Naive thymus-derived CD4-positive, alpha-beta T cell (primary cell): ENCODE measurements at regions not wholly inside any gene's neighbourhood (a gene's known extent, or its start where the extent isn't known, plus 50 kb on each side); places are given as distances from the start of the nearest gene placed in this dataset.

ENCODE experiments used
- ATAC-seq: fragments of 150-1000 bp; cut with Tn5 transposase; 2 replicates; pipeline ENCODE4 v1.10.0; 2021; ENCODE audit warnings: mild to moderate bottlenecking, moderate library complexity
- CTCF ChIA-PET: fragments of 350-600 bp; sonication (Branson Sonifier 250); formaldehyde crosslinking; loops from one replicate; lab custom pipeline; 2021; ENCODE audit warnings: antibody characterized with exemption; lab: Charles Lee
- POLR2A ChIA-PET: fragments of 350-600 bp; sonication (Branson Sonifier 250); formaldehyde crosslinking; loops from one replicate; lab custom pipeline; 2021; ENCODE audit warnings: antibody characterized with exemption, inconsistent platforms; lab: Charles Lee
- DNase-seq, 9 donors: peaks; one replicate each; pipeline versions ENCODE4 v3.0.0 to v3.0.0-alpha.2; 2020 to 2022; ENCODE audit warnings: mixed read lengths in 1 of 9
- H3K27ac ChIP-seq: one replicate; pipeline ENCODE4 v1.7.0; 2013; ENCODE audit warnings: mild to moderate bottlenecking, low read depth, low read length, moderate library complexity
- H3K27me3 ChIP-seq, 2 donors: one replicate each; pipeline ENCODE4 v1.7.0; 2013; ENCODE audit warnings: low read length in 2 of 2, mild to moderate bottlenecking in 2 of 2, moderate library complexity in 2 of 2; ENCODE audit not compliant: control insufficient read depth in 2 of 2, insufficient read depth in 2 of 2
- H3K36me3 ChIP-seq, 3 experiments: 1 replicate in 2 of 3; 2 replicates in 1 of 3; pipeline ENCODE4 v1.7.0; 2013; ENCODE audit warnings: low read length in 3 of 3, mild to moderate bottlenecking in 3 of 3, moderate library complexity in 1 of 3; ENCODE audit not compliant: insufficient read depth in 3 of 3, control insufficient read depth in 2 of 3
- H3K4me1 ChIP-seq, 2 donors: one replicate each; pipeline ENCODE4 v1.7.0; 2013; ENCODE audit warnings: low read length in 2 of 2, mild to moderate bottlenecking in 2 of 2, moderate library complexity in 1 of 2; ENCODE audit not compliant: control insufficient read depth in 2 of 2, insufficient read depth in 2 of 2
- H3K4me3 ChIP-seq: 2 replicates; pipeline ENCODE4 v1.7.0; 2013; ENCODE audit warnings: mild to moderate bottlenecking, low read length
- H3K9me3 ChIP-seq, 3 experiments: 1 replicate in 2 of 3; 2 replicates in 1 of 3; pipeline ENCODE4 v1.7.0; 2013; ENCODE audit warnings: low read length in 3 of 3; ENCODE audit not compliant: control insufficient read depth in 2 of 3
- H3K27ac Mint-ChIP-seq, 9 donors: one replicate each; pipeline ENCODE4 v1.8.0; 2020 to 2022; ENCODE audit warnings: mixed read lengths in 9 of 9, mild to moderate bottlenecking in 8 of 9, moderate library complexity in 5 of 9, inconsistent platforms in 2 of 9
- H3K27me3 Mint-ChIP-seq, 5 donors: one replicate each; pipeline ENCODE4 v1.8.0; 2021 to 2022; ENCODE audit warnings: mixed read lengths in 5 of 5, mild to moderate bottlenecking in 1 of 5
- H3K36me3 Mint-ChIP-seq, 5 donors: one replicate each; pipeline ENCODE4 v1.8.0; 2020 to 2022; ENCODE audit warnings: mixed read lengths in 5 of 5, mild to moderate bottlenecking in 3 of 5, inconsistent platforms in 1 of 5
- H3K4me1 Mint-ChIP-seq, 7 donors: one replicate each; pipeline ENCODE4 v1.8.0; 2020 to 2022; ENCODE audit warnings: mixed read lengths in 7 of 7, mild to moderate bottlenecking in 3 of 7, inconsistent platforms in 1 of 7
- H3K4me3 Mint-ChIP-seq, 10 donors: one replicate each; pipeline ENCODE4 v1.8.0; 2020 to 2022; ENCODE audit warnings: mild to moderate bottlenecking in 10 of 10, mixed read lengths in 10 of 10, moderate library complexity in 6 of 10, inconsistent platforms in 2 of 10
- H3K9me3 Mint-ChIP-seq, 11 donors: one replicate each; pipeline ENCODE4 v1.8.0; 2020 to 2022; ENCODE audit warnings: mixed read lengths in 11 of 11, mild to moderate bottlenecking in 4 of 11, inconsistent platforms in 1 of 11, moderate library complexity in 1 of 11
- intact Hi-C, 2 donors: fragments of 100-400 bp; cut with micrococcal nuclease; formaldehyde crosslinking; loops; one replicate each; pipeline ENCODE4 v1.15.1; 2023

- ChIA-PET POLR2A (no interaction called here), CTCF (no interaction called here)
- Histone ChIP-seq H3K27ac (no peak overlapping the region), H3K4me1 (no peaks in the 10 kb centered on the region), H3K4me3 (no peak overlapping the region), H3K27me3 (no peaks in the 10 kb centered on the region), H3K9me3 (peaks cover 0 to 7% (median 0%) of the 10 kb centered on the region in 3 experiments), H3K36me3 (no peaks in the 10 kb centered on the region)
- H3K4me3 Mint-ChIP-seq: no peak overlapping the region
- no peak overlapping the region for H3K27ac Mint-ChIP-seq
- peaks cover 0 to 50% (median 37%) of the 10 kb centered on the region in 5 donors for H3K27me3 Mint-ChIP-seq
- intact Hi-C loops: no loop called here
- ATAC-seq: no peak
- peaks cover 0 to 5% (median 0%) of the 10 kb centered on the region in 5 donors for H3K36me3 Mint-ChIP-seq
- H3K9me3 Mint-ChIP-seq: peaks cover 0 to 26% (median 5%) of the 10 kb centered on the region in 11 donors
- H3K4me1 Mint-ChIP-seq: no peaks in the 10 kb centered on the region
- DNase-seq: no peak
Measured at GRCh38 chr16:77662246-77662645, 60.1 kb upstream of the NUDT7 start.

DNA sequence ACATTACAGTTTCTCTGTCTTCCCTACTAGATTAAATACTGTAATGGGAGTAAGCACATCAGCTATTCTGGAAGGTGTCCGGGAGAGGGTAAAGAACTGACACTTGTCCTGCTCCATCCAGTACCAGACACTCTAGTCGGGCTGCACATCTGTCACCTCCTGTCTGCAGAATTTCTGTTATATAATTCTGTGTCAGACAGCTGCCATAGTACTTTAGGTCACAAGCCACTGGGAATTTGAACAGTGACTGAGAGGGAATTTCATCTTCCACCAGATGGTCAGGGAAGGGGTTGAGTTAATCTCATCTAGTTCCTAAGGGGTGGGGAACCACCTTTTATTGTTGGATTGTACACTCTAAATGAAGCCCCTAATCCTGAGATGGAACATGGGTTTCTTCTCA is 58.6 kb upstream of the NUDT7 start:
- ATAC-seq (no peak), DNase-seq (no peak)
- H3K36me3 Mint-ChIP-seq: peaks cover 0 to 5% (median 0%) of the 10 kb centered on the region in 5 donors
- Histone ChIP-seq H3K9me3 (peaks cover 0 to 7% (median 0%) of the 10 kb centered on the region in 3 experiments), H3K4me1 (no peaks in the 10 kb centered on the region), H3K4me3 (no peak overlapping the region), H3K27me3 (no peaks in the 10 kb centered on the region), H3K27ac (no peak overlapping the region), H3K36me3 (no peaks in the 10 kb centered on the region)
- H3K27me3 Mint-ChIP-seq: peaks cover 0 to 47% (median 37%) of the 10 kb centered on the region in 5 donors
- intact Hi-C loops: no loop called here
- ChIA-PET POLR2A (no interaction called here), CTCF (no interaction called here)
- H3K27ac Mint-ChIP-seq: no peak overlapping the region
- H3K4me1 Mint-ChIP-seq: no peaks in the 10 kb centered on the region
- H3K4me3 Mint-ChIP-seq: no peak overlapping the region
- H3K9me3 Mint-ChIP-seq: peaks cover 0 to 26% (median 5%) of the 10 kb centered on the region in 11 donors

- no peak for ATAC-seq
- H3K4me3 Mint-ChIP-seq: no peak overlapping the region
- CTCF ChIA-PET: no interaction called here
Measured at GRCh38 chr16:77666771-77667170, 55.5 kb upstream of the NUDT7 start.

DNA sequence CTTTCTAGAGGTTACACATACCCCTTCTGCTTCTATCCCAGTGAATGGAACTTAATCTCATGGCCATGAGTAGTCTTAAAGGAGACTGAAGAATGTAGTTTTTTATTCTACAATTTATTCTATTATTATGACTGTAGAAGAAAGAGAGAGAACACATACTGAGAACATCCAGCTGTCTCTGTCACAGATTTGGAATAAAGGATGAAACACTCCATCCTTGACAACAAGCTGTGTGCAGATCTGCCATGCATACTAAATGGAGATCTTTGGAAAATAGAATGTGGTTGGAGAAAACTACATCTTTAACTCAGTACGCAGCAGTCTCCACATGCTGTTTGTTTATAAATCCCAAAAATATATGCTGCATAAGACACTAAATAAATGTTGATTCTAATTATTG is 54.1 kb upstream of the NUDT7 start:
- H3K4me1 Mint-ChIP-seq: no peaks in the 10 kb centered on the region
- no peak for DNase-seq
- no peak overlapping the region for H3K4me3 Mint-ChIP-seq
- Histone ChIP-seq H3K4me1 (no peaks in the 10 kb centered on the region), H3K9me3 (peaks cover 0 to 3% (median 0%) of the 10 kb centered on the region in 3 experiments), H3K4me3 (no peak overlapping the region), H3K27me3 (no peaks in the 10 kb centered on the region), H3K36me3 (no peaks in the 10 kb centered on the region), H3K27ac (no peak overlapping the region)
- H3K36me3 Mint-ChIP-seq: peaks cover 0 to 4% (median 0%) of the 10 kb centered on the region in 5 donors
- no peak for ATAC-seq
- no peak overlapping the region for H3K27ac Mint-ChIP-seq
- H3K27me3 Mint-ChIP-seq: peaks cover 0 to 40% (median 27%) of the 10 kb centered on the region in 5 donors
- intact Hi-C loops: no loop called here
- ChIA-PET CTCF (no interaction called here), POLR2A (no interaction called here)
- peaks cover 0 to 11% (median 0%) of the 10 kb centered on the region in 11 donors for H3K9me3 Mint-ChIP-seq

More at GRCh38 chr16:77666771-77667170, 55.5 kb upstream of the NUDT7 start:
- Mint-ChIP-seq H3K36me3 (peaks cover 0 to 4% (median 0%) of the 10 kb centered on the region in 5 donors), H3K27me3 (peaks cover 0 to 38% (median 27%) of the 10 kb centered on the region in 5 donors), H3K9me3 (peaks cover 0 to 22% (median 3%) of the 10 kb centered on the region in 11 donors), H3K4me1 (no peaks in the 10 kb centered on the region), H3K27ac (no peak overlapping the region)
- Histone ChIP-seq H3K27me3 (no peaks in the 10 kb centered on the region), H3K4me3 (no peak overlapping the region), H3K9me3 (peaks cover 0 to 7% (median 0%) of the 10 kb centered on the region in 3 experiments), H3K36me3 (no peaks in the 10 kb centered on the region), H3K4me1 (no peaks in the 10 kb centered on the region), H3K27ac (no peak overlapping the region)
- intact Hi-C loops: no loop called here
- POLR2A ChIA-PET: no interaction called here
- DNase-seq: no peak

DNA sequence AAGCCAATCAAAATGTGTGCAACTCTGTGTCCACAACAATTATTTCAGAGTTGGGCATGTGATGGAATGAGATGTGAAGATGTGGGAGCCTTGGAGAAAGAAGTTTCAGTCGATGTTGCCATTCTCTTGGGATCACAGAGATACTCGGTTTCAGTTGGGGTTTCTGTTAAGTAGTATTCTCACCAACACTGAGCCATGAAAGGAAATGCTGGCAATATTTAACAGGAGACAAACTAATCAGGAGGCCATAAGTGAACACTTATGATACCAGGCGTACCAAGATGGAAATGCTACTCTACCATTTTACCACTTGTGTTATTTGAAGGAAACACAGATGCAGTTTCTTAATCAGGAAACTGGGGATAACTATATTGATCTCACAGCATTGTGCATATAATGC is 53.3 kb upstream of the NUDT7 start:
- CTCF ChIA-PET: no interaction called here

More for the DNA sequence above, 53.3 kb upstream of the NUDT7 start:
- ATAC-seq (no peak), DNase-seq (no peak)
- intact Hi-C loops: no loop called here
- H3K9me3 Mint-ChIP-seq: peaks cover 0 to 3% (median 0%) of the 10 kb centered on the region in 11 donors
- H3K4me3 Mint-ChIP-seq: no peak overlapping the region
- no peaks in the 10 kb centered on the region for H3K36me3 Mint-ChIP-seq
- H3K27ac Mint-ChIP-seq: no peak overlapping the region
- peaks cover 0 to 31% (median 27%) of the 10 kb centered on the region in 5 donors for H3K27me3 Mint-ChIP-seq
- POLR2A ChIA-PET: no interaction called here
- H3K4me1 Mint-ChIP-seq: no peaks in the 10 kb centered on the region
- no peak overlapping the region for H3K4me3 ChIP-seq
- H3K36me3 ChIP-seq: no peaks in the 10 kb centered on the region
- H3K27me3 ChIP-seq: no peaks in the 10 kb centered on the region
- no peaks in the 10 kb centered on the region for H3K4me1 ChIP-seq
- H3K9me3 ChIP-seq: peaks cover 0 to under 1% (median 0%) of the 10 kb centered on the region in 3 experiments
- no peak overlapping the region for H3K27ac ChIP-seq
